NCI-H1417 (cell line): ENCODE measurements at regions not wholly inside any gene's neighbourhood (a gene's known extent, or its start where the extent isn't known, plus 50 kb on each side); places are given as distances from the start of the nearest gene placed in this dataset.

Experiments
- DNase-seq, 3 experiments: peaks; one replicate each; lab custom pipeline; 2025; lab: John Stamatoyannopoulos, UW

DNA sequence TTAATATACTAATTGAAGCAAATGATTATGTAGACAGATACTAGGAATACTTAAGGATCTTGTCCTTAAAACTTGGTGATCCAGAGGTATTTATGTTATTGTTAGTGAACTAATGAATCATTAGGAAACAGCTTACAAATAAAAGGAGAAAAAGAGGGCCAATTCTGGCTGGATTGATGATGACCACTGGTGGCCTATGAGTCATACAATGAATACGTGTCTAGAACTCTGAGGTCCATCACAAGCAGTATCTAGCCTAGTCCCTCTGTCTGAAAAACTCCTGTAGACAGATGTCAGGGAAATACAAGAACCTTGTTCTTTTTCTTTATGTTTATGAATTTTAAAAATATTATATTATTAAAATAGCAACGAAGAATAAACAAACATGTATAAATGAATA lies 51.7 kb upstream of the RTL1 start:
- DNase-seq = no peak

DNA sequence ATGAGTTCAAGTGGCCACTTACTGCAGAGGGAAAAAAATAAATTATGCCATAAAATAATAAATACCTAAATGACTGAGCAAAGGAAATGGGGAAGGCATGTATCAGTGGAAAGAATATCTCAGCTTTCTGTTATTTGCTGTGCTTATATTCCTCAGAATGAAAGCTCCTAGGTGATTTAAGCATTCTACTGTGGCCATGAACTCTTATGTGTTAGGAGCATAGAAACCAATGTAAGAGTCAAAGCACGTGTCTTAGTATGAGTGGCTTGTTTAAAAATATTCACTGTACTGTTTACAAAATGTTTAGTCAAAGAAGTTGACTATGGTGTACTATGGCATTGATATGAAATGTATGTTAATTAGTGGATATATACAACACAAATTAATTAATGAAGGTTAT lies 59.0 kb upstream of the RTL1 start:
- DNase-seq = no peak

DNA sequence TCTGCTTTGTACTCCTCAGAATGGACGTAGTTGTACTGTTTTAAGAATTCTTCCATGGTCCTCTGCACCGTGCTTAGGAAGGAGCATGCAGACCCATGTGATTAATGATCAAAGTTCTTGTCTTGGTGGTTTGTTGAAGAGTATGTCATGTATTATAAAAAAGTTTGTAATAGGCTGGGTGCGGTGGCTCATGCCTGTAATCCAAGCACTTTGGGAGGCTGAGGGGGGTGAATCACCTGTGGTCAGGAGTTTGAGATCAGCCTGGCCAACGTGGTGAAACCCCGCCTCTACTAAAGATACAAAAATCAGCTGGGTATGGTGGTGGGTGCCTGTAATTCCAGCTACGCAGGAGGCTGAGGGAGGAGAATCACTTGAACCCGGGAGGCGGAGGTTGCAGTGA lies 61.8 kb upstream of the RTL1 start:
- no peak for DNase-seq

DNA sequence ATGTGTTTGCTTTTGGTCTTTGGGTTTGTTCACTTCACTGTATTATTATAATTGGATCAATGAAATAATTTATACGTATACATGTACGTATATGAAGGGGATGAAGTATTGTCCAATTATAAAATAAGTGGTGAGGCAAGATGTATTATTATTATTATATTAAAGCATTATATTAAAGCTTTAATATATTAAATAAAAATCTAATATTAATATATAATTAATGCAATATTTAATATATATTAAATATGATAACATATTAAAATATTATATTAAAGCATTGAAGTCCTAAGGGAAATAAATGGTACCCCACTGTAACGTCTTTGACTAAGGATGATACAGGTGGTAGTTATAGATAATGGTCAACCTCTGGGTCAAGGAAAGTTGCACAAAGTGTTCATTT lies 63.7 kb upstream of the RTL1 start:
- no peak for DNase-seq

DNA sequence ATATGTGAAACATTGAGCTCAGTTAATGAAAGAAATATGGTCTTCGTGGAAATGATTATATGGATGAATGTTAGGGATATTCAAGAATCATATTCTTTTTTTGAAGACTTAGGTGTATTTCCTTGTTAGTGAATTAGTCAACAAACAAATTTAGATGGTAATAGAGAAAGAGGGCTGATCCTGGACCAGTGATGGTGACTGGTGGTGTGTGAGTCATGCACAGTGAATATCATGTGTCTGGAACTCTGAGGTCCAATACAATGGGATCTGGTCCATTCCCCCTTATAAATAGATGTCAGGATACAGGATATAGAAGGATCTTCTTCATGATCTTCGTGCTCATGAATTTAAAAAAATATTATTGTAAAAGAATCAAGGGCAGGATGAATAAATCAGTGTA lies 64.4 kb upstream of the RTL1 start:
- no peak for DNase-seq

DNA sequence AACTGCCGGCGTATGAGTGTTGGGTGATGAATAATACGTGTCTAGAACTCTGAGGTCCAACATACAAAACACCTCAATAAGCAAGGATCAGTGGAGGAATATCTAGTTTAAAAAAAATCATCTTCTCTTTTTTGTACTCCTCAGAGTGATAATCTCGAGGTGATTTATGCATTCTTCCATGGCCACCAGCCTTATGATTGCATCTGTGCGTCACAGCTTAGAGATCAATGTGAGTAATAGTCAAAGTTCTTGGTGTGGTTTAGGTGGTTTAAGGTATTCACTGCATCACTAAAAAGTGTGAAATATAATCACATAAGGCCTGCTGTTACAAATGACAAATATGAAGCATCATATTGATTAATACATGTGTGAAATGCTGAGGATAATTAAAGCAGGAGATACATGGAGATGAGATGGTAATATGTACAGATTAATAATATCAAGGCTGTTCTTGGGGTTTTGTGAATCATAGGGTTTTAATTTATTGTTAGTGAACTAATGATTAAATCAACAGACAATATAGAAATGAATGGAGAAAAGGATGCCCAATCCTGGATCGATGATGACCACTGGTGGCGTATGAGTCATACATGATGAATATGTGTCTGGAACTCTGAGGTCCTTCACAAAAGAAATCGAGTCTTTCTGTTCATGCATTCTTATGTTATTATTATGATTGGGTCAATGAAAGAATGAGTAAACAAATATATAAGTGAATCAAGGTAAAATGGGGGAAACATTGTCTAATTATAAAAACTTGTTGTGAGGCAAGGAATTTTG lies 68.8 kb upstream of the RTL1 start:
- DNase-seq = no peak

DNA sequence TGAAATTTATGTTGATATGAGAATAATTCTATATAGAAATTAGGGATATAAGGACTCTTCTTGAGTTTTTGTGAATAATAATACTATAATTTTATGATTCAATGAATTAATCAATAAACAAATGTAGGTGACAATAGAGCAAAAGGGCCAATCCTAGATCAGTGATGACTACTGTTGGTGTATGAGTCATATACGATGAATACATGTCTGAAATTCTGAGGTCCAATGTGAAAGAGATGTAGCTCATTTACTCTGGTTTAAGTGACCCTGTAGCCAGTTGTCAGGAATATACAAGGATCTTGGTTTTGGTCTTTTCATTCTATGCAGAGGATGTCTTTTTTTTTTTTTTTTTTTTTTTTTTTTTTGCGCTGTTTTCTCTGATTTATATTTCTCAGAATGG lies 72.1 kb upstream of the RTL1 start:
- DNase-seq = no peak

DNA sequence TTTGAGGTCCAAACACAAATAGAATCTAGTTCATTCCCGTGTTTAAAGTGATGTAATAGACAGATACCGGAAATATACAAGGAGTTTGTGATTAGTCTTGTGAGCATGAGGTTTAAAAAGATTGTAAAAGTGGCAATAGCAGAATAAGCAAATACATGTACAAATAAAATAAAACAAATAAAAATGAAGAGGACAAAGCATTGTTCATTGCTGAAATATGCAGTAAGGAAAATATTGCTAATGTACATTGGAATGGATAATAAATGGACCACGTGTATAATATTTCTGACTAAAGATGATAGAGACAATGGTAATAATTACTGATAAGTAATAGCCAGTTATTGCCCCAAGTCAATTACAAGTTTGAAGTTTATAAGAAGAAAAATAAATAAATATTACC lies 75.6 kb upstream of the RTL1 start:
- DNase-seq = no peak

DNA sequence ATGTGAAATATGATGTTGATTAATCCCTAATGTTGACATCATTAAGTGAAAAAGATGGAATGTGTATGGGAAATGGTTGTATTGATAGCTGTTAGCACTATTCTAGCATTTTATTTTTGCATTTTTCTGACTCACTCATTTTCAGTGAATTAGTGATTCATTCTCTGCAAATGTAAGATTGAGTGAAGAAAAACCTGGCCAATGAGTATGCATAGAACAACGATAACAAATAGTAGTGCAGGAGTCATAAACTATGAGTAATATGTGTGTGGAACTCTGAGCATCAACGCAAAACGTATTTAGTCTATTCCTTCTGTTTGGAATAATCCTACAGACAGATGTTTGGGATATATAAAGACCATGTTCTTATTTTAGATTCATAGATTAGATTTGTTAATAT lies 76.3 kb upstream of the RTL1 start:
- no peak for DNase-seq

DNA sequence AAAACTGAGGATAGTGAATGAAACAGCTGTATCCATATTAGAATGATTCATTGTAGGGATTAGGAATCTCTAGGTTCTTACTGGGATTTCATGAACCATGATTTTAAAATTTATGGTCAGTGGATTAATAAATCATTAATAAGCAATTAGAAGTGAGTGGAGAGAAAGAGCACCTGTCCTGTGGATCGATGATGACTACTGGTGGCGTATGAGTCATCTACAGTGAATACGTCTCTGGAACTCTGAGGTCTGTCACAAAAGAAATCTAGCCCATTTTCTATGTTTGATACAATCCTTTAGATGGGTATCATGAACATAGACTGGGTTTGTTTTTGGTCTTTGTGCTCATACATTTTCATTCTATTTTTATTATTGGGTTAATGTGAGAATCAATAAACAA lies 77.3 kb upstream of the RTL1 start:
- no peak for DNase-seq

DNA sequence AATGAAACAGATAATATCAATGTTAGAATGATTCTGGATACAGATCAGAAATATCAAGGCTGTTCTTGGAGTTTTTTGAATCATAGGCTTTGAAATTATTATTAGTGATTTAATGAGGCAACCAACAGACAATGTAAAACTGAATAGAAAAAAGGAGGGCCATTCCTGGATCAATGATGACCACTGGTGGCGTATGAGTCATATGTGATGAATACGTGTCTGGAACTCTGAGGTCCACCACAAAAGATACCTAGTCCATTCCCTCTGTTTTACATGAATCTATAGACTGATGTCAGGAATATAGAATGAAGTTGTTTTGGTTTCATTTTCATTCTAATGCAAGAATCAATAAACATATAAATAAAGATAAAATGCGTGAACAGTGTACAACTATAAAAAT lies 78.3 kb upstream of the RTL1 start:
- no peak for DNase-seq

DNA sequence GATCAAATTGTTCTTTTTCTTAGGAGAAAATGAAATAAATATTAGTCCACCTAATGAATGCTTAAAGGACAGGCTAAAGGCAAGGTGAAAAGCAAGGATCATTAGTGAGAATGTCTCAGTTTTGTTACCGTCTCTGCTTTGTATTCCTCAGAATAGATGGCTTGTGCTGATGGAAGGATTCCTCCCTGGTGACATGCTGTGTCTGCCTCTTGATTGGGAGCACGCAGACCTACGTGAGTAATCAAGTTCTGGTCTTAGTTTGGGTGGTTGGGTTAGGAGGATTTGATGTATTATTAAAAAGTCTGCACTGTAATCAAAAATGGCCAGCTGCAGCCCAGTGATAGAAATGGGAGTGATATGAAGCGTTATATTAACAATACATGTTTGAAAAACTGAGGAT lies 78.8 kb upstream of the RTL1 start:
- DNase-seq = no peak

DNA sequence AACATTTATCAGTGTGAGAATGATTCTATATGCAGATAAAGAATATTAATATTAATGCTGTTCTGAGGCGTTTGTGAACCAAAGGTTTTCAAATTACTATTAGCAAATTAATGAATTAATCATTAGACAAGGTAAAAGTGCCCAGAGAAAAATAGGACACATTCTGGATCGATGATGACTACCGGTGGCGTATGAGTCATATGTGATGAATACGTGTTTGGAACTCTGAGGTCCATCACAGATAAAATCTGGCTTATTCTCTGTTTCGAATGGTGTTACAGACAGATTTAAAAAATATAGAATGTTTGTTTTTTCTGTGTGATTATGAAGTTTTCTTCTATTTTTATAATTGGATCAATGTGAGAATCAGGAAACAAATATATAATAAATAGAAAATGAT lies 79.2 kb upstream of the RTL1 start:
- no peak for DNase-seq

DNA sequence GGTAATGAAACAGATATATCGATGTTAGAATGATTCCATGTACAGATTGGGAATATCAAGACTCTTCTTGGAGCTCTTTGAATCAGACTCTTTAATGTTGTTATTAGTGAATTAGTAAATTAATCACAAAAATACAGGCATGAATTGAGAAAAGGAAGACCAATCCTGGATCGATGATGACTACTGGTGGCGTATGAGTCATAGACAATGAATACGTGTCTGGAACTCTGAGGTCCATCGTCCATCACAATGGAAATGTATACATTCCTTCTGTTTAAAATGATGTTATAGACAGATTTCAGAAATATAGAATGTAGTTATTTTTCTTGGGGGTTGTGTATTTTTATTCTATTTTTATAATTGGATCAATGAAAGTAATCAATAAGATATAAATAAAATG lies 80.2 kb upstream of the RTL1 start:
- DNase-seq = no peak

DNA sequence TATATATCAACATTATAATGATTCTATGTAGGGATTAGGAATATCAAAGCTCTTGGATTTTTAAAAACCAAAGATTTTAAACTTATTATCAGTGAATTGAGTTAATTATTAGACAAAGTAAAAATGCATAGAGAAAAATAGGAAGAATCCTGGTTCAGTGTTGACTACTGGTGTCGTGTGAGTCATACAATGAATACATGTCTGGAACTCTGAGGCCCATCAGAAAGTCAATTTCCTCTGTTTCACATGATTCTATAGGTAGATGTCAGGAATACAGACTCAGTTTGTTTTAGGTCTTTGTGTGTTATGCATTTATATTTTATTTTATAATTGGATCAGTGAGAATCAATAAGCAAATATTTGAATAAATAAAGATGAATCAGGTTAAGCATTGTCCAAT lies 84.5 kb upstream of the RTL1 start:
- no peak for DNase-seq

DNA sequence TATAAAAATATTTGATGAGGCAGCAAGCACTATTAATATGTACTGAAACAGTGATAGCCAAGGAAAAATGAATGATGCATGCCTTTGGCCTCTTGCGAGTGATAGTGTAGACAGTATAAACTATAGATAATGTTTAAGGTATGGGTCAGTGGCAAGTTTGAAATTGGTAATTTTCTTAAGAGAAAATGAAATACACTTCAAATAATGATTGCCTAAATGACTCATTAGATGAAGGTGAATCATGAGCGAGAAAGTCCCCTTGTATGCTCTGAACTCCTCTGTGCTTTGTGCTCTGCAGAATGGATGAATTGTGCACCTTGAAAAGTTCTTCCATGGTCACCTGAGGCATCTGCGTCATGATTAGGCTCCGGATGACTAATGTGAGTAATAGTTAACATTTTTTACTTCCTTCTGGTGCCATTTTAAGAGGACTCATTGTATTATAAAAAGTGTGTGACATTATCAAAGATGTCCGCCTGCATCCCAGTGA lies 84.9 kb upstream of the RTL1 start:
- DNase-seq = no peak

DNA sequence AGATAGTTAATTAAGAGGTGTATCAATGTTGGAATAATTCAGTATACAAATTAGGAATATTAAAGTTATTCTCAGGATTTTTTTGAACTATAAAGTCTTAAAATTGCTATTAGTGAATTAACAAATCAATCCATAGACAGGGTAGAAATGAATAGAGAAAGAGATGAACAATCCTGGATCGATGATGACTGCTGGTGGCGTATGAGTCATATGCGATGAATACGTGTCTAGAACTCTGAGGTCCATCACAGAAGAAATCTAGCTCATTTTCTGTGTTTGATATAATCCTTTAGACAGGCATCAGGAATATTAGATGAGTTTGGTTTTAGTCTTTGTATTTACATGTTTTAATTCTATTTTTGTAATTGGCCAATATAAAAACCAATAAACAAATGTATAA lies 85.4 kb upstream of the RTL1 start:
- DNase-seq = no peak

DNA sequence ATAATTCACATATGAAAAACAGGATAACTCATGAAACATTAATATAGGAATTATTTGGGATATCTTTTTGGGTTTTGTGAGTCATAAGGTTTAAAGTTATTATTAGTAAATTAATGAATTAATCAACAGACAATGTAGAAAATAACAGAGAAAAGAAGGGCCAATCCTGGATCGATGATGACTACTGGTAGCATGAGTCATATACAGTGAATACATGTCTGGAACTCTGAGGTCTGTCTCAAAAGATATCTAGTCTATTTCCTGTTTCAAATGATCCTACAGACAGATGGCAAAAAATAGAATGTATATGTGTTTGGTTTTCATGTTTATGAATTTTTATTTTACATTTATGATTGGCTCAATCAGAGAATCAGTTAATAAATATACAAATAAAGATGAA lies 86.4 kb upstream of the RTL1 start:
- DNase-seq = no peak

DNA sequence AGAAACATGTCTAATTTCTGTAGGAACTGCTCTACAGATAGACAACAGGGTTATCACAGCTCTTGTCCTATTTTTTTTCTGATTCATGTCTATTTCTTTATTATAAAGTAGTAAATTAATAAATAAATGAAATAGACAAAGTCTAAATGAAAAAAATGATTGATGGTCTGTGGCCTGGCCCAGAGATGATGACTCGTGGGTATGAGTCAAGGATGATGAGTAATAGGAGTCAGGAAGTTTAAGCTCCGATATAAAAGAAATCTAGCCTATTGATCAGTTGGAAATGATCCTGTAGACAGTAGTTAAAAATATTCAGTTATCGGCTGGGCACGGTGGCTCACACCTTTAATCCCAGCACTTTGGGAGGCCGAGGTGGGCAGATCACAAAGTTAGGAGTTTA lies 90.6 kb upstream of the RTL1 start:
- DNase-seq = no peak

DNA sequence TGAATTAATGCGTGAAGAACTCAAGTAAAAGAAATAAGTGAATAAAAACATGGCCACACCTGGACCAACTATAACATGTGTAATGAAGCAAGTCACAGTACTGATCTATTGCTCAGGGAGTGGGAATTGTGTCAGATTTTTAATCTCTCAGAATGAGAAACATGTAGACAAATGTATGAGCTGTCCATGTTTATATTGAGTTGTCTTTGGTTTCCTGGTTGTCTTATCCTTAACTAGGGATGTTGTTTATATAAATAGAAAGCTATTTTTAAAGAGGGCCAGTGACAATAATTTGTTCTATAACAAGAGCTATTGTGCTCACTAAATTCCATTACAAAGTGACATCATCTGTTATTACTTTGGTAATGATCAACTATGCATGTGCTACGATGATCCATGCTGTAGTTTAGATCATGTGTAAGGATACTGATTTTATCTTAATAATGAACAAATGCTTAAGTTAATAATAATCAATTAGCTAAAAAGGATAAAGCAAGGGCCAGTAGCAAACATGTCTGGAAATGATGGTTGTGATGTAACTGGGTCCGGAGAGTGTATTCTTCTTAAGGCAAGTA lies 91.3 kb upstream of the RTL1 start:
- no peak for DNase-seq

DNA sequence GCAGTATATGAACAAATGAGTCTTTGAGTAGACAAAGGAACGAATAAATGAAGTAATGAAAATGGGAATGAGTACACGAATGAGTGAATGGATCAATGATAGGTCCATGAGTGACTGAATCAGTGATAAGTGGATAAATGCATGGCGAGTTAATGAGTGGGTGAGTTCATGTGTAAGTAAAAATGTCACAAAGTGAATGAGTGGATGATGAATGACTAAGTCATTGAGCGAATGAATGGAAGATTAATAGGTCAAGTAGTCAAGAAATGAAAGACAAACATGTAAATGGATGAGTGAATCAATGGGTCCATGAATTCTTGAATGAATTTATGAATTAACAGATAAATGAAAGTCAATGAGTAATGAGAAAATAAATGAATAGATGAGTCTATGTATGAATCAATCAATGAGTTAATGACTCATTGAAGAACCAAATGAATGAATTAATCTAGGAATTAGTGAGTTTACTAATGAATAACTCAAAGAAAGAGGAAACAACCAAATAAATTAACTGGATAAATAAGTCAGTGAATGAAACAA lies 97.3 kb upstream of the RTL1 start:
- peak in 1 of 3 experiments; percentile 36 for DNase-seq

DNA sequence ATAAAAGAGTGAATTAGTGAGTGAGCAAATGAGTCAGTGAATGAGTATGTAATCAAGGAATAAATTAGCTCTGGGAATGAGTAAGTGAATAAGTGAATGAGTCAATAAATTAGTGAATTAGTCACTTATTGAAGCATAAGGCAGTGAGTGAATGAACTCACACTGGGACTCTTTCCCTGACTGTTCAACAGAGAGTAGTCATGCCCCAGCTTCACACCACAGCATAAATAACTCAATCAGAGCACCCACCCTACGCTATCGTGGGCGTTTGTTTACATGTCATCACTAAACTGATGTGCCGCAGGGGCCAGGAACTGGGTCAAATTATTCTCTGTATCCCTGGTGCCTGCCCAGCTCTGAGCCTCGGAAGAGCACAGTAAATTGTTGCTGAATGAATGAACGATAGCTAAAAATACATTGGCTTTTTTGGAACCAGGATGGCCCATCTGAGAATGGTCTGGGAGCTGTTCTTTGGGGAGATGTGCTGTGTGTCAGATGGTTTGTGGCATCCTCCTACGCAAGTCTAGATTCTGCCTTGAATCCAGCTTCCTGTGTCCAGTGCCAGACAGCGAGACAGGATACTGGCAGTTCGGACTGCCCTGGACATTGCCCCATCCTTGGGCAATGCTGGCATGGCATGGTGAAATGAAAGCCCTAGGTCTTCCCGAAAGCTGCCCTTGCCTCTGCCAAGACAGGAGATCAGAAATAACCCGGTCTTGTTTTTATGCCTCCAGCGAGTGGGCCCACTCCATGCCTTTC lies 98.0 kb upstream of the RTL1 start:
- no peak for DNase-seq

DNA sequence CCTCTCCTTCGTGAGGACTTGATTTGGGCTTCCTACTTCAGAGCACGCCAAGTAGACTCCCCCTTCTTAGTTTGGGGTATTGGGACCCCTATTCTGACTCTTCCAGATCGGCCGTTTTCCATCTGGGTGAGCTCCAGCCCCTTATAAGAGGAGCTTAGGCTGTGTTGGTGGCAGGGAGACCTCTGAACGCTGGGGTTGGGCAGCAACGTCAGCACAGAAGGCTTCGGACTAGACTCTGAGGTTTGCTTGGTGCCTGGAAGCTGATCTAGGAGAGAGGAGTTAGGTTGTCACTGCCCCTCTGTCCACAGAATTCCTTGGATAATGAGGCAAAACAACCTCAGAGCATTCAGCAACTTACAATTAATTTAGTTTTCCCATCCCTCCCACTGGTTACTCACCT lies 99.2 kb upstream of the RTL1 start:
- no peak for DNase-seq
